AG09309 (cell line): ENCODE measurements at regions not wholly inside any gene's neighbourhood (a gene's known extent, or its start where the extent isn't known, plus 50 kb on each side); places are given as distances from the start of the nearest gene placed in this dataset.

Experiments used
- DNase-seq: peaks from one replicate; pipeline ENCODE4 v3.0.0-alpha.2; 2010; ENCODE audit warnings: low read depth
- H3K4me3 ChIP-seq: 2 replicates; pipeline ENCODE4 v1.5.1; 2011; ENCODE audit warnings: mild to moderate bottlenecking, low read depth, low read length, moderate library complexity; ENCODE audit not compliant: control insufficient read depth
- TF ChIP-seq, protein P1 (sequence below): IDR thresholded peaks from 2 replicates; pipeline ENCODE4 v1.5.1; 2011; ENCODE audit warnings: mild to moderate bottlenecking, low read depth, low read length, inconsistent platforms; ENCODE audit not compliant: insufficient read depth, control insufficient read depth; ENCODE audit errors: missing control alignments

- DNase-seq, result no peak
- TF ChIP-seq, protein P1, sequence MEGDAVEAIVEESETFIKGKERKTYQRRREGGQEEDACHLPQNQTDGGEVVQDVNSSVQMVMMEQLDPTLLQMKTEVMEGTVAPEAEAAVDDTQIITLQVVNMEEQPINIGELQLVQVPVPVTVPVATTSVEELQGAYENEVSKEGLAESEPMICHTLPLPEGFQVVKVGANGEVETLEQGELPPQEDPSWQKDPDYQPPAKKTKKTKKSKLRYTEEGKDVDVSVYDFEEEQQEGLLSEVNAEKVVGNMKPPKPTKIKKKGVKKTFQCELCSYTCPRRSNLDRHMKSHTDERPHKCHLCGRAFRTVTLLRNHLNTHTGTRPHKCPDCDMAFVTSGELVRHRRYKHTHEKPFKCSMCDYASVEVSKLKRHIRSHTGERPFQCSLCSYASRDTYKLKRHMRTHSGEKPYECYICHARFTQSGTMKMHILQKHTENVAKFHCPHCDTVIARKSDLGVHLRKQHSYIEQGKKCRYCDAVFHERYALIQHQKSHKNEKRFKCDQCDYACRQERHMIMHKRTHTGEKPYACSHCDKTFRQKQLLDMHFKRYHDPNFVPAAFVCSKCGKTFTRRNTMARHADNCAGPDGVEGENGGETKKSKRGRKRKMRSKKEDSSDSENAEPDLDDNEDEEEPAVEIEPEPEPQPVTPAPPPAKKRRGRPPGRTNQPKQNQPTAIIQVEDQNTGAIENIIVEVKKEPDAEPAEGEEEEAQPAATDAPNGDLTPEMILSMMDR, result no peak
- H3K4me3 ChIP-seq, result no peak overlapping the region
These were observed 115.4 kb upstream of the FOXK1 start for GRCh38 chr7:4566714-4567113.

DNA sequence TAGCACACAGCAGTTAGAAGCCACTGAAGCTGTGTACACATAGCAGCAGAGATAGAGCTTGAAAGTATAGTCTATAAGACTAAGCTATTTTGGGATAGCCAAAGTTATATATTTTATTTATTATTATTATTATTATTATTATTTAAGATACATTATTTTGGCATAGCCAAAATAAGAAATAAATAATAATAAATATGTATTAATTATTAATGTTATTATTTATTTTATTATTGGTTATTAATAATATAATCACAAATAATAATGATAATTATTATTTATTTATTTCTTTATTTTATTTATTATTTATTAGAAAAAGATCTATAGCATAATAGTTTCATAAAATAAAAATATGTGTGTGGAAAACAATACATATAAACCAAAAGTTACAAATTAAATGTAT, 107.2 kb upstream of the FOXK1 start:
- TF ChIP-seq, protein P1, result no peak
- no peak overlapping the region for H3K4me3 ChIP-seq
- no peak for DNase-seq

GRCh38 chr7:4575254-4575653, 106.8 kb upstream of the FOXK1 start:
- H3K4me3 ChIP-seq, result no peak overlapping the region
- TF ChIP-seq, protein P1, result no peak
- DNase-seq, result no peak

GRCh38 chr7:4602905-4603842, 78.9 kb upstream of the FOXK1 start:
- no peak overlapping the region for H3K4me3 ChIP-seq
- no peak for DNase-seq
- TF ChIP-seq, protein P1, result no peak

- H3K4me3 ChIP-seq, result no peak overlapping the region
- TF ChIP-seq, protein P1, result no peak
- DNase-seq, result no peak
These were observed 78.3 kb upstream of the FOXK1 start for GRCh38 chr7:4603843-4604231.

GRCh38 chr7:4604456-4604940, 77.6 kb upstream of the FOXK1 start:
- no peak for DNase-seq
- no peak overlapping the region for H3K4me3 ChIP-seq
- TF ChIP-seq, protein P1, result no peak
